GM21390 (cell line): ENCODE measurements at regions not wholly inside any gene's neighbourhood (a gene's known extent, or its start where the extent isn't known, plus 50 kb on each side); places are given as distances from the start of the nearest gene placed in this dataset.

Experiments
- ATAC-seq: cut with Tn5 transposase; IDR thresholded peaks from one replicate; pipeline ENCODE4 v1.9.1; 2021; ENCODE audit not compliant: unreplicated experiment

DNA sequence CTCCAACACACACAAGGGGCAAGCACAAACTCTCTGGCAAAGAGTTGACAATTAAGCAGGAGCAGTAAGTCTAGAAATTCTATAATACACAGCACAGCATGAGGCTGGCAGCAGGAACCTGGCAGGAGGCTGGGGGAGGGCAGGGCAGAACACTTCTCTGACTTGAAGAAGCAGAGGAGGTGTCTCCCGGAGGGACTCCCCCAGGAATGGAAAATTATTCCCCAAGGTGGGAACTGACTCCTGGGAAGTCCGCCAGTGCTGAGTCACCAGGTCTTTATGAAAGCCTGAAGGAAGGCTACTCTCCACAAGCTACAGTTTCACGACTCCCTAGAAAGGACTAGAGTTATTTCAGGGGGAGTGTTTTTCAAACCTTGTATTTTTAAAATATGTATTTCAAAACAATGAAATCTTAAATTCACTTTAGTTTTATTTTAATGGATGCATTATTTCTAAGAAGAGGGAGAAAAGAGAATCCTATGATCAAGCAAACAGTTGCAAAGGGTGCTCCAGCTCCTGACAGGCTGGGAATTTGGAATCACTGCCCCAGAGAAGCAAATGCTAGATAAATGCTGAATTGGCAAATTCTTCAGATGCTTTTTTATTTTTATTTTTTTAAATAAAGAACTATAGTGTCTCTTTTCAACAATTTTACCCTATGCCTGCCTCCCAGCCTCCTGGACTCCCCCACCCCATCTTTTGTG, 192.8 kb downstream of the LY86 start:
- no peak for ATAC-seq

- ATAC-seq: no peak
Observed at GRCh38 chr6:6781873-6782227, 193.3 kb downstream of the LY86 start.

DNA sequence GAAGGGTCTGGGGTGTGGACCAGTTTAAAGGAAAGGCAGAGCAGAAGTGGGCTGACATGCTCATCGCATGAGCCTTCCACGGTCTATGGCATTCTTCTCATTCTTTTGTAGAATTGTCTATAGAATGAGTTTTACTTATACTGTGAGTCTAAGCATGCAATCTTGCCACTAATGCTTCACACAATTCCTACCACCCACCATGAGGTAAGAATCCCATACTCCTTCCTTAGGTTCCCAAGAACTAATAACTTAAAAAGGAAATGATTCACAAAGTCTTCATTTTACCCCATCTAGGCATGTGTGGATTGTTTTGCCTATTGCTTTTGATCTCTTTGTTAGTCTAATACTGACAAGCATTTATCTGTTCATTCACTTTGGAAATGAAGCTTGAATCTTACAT, 195.2 kb downstream of the LY86 start:
- ATAC-seq: no peak

DNA sequence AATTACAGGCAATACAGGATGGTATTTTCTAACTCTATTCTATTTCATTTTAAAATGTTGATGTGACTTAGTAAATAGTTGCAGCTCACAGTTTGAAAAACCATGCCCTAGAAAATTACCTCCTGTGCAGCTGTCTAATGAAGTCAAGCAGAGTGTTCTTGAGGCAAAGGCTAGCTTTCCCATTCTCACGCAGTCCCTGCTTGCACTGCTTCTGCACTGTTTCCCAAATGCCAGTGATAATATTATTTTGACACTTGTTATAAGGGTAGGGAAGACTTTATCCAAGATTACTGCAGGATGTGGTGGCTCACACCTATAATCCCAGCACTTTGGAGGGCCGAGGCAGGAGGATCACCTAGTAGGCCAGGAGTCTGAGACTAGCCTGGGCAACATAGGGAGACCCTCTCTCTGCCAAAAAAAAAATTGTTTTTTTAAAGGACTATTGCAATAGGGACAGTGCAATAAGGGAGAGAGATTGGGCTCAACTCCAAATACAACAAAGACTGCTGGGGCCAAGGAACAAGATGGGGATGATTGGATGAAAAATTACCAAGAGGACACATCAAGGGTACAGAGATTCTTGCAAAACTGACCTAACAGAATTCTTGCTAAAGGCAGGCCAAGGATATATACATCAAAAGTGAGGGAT, 196.1 kb downstream of the LY86 start:
- ATAC-seq: no peak

- ATAC-seq: no peak
Observed at GRCh38 chr6:6785163-6785521, 196.6 kb downstream of the LY86 start.

- ATAC-seq: peak; percentile 58
Observed at GRCh38 chr6:6788394-6789032, 200.0 kb downstream of the LY86 start.

GRCh38 chr6:6790393-6790792, 201.9 kb downstream of the LY86 start:
- no peak for ATAC-seq

- no peak for ATAC-seq
Observed at GRCh38 chr6:6790891-6791290, 202.4 kb downstream of the LY86 start.

- no peak for ATAC-seq
Observed at GRCh38 chr6:6793388-6794250, 205.1 kb downstream of the LY86 start.

DNA sequence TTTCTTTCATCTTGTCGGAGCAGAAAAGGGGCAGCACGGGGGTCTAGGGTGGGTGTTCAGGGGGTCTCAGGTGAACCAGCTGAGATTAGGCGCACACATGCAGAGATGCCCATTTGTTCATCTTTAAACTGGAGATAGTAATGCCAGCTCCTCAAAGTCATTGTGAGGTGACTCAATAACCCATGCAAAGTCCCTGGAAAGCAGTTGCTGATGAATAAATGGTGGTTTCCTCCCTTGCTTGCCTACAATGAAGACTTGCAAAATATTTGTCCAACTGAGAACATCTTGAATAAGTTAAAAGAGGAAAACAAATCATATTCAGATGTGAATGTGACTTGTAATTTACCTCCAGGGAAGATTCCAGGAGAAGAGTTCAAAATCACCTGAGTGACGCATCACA, 206.9 kb downstream of the LY86 start:
- ATAC-seq: no peak

DNA sequence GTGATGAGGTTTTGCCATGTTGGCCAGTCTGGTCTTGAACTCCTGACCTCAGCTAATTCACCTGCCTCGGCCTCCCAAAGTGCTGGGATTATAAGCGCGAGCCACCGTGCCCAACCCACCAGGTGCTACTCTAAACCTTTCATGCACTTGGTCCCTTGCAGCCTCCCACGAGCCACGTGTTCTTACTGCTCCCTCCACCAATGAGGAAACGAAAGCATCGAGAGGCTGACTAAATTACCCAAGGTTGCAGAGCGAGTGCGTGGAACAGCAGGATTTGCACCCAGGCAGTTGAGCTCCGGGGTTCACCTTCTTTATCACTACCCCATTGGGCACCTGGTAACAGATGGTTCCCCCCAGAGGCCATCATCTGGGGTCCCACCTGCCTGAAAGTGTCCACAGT, 208.3 kb downstream of the LY86 start:
- no peak for ATAC-seq

DNA sequence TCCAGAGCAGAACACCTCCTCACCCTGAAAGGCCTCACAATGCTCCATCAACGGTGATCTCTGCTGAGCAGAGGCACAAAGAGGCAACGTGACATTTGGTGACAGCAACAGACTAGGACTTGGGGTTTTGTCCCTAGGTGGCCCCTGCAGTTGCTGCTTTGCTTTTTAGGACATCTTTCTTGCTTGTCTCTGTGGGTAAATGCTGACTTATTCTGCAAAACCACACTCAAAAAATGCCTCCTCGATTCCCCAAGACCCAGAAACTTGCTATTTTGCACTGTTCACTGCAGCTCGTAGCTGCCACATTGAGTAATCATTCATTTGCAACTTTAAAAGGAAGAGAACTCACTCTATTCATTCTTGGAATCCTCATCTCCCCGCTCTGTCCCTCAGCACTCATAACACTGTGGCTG, 209.9 kb downstream of the LY86 start:
- ATAC-seq: peak; percentile 48

DNA sequence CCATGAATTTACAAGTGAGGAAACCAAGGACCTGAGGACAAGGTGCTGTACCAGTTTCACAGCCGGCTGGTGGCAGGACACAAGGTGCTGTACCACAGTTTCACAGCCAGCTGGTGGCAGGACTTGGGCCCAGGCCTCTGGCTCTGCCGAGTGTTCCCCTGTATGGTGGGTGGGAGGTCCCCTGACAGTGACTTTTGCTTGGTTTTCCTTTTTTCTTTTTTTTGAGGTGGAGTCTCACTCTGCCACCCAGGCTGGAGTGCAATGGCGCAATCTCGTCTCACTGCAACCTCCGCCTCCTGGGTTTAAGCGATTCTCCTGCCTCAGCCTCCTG, 212.4 kb downstream of the LY86 start:
- no peak for ATAC-seq

DNA sequence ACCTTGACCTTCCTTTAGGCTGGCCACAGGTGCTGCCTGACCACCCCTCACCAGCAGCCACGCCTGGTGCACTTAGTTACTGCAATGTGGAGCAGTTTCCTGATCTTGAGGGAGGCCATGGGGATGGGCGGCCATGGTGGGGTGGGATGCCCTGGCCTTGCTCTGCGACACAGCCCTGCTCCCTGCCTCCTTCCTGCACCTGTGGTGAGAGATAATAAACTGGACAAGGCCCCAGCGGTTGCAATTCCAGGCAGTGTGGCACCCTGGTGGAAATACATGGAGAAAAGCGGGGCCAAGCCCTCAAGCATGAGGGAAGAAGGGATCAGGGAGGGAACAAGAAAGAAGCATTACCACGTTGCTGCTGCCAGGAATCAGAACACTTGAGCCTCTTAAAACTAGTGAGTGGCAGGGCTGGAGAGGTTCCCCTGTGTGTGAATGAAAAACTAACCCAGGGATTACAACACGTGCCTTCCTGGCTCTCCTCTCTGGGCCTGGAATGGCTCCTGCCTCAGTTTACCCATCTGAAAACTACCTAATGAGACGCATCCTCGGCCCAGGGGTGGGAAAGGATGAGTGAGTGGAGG, 213.2 kb downstream of the LY86 start:
- ATAC-seq: no peak

DNA sequence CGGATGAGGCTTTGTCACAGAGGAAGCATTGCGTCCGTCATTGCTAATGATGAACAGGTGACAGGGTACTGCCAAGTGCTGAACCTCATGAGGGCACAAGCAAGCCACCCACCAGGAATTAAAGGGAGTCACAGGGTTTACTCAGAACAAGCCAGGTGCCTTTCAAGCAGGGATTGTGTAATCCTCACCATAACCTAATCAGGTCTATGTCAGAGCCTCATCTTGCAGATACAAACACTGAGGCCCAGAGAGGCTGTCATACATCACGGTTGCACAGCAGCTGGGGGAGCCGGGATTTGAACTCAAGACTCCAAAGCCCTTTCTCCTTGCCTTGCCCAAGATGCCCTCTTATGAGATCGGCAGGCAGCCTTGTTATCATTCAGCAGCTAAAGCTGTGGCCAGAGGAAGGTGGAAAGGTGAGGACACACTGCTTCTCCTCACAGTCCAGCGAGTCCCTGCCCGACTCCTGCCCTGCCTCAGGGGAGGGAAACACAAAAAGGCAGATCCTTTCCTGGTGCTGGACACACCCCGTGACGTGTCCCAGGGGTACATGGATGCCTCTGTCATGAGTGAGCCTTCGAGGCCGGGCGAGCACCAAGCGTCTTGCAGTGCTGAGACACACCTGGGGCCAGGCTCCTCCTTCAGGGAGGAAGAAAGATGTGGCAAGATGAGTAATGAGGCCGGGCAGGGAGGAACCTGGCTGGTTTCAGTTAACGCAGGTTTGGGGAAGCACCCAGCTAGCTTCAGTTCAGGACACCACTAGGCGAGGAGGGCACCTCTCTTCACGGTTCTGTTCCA, 214.9 kb downstream of the LY86 start:
- ATAC-seq: peak; percentile 74

DNA sequence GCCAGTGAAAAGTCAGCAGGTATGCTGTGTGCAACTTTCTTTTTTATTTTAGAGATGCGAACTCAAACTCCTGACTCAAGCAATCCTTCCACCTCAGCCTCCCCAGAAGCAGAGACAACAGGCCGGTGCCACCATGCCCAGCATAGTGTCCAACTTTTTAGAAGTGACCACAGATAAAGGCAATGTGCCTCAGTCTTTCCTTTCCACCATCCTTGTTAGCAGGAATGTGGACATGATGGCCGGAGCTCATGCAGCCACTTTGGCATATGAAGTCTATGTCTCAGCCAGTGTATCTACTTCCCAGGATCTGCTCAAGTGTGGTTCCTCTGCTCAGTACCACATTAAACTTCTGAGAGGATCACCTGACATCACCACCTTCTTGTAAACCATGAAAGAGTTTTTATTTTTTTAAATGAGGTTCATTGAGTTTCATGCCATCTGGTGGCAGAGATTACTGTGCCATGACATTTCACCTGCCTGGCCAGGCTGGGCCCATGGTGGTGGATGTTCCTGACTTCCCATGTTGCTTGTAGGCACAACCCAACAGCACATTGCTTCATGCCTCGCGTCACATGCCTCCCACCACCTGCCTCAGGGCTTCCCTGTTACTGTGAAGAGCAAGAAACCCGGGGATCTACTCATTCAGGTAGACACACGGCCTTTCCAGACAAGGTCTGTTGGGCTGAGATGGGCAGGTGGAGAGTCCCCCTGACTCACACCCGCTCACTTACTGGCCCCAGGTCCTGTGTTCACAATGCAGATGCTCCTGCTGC, 216.5 kb downstream of the LY86 start:
- ATAC-seq: no peak

DNA sequence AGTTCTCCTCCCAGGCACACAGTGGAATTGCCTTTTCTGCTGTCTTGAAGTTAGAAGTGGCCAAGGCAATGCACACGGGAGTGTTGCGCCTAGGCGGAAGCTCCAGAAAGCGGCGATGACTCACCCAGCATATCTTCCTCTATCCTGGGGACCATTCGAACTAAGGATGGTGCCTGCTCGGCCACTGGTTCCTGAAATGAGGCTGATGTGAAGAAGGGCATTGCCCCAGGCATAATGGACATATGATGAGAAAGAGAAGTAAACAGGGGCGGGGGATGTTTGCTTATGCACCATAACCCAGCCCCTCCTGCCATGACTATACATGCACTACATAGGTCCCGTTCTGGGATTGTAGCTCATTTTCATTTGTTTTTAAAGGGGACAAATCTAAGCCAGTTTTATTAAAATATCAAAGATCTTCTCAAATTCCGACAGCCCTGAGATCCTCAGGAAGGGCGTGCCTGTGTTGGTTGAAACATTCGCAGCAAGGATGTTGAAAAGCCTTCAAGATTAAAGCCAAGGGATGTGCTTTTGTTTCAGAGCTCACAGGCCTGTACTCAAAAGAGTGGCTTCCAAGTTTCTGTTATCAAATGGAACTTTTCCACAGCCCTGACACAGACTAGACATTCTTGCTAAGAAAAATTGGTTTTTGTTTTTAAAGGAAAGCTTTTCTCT, 218.5 kb downstream of the LY86 start:
- no peak for ATAC-seq

- ATAC-seq: no peak
Observed at GRCh38 chr6:6808343-6808742, 219.8 kb downstream of the LY86 start.

- no peak for ATAC-seq
Observed at GRCh38 chr6:6808915-6809314, 220.4 kb downstream of the LY86 start.
